ENCODE measurements at regions not wholly inside any gene's neighbourhood (a gene's known extent, or its start where the extent isn't known, plus 50 kb on each side); places are given as distances from the start of the nearest gene placed in this dataset.
A peak's percentile ranks its signal among the peaks of the same experiment; 100 is the strongest.

GRCh38 chr18:56200381-56200911, 437.9 kb downstream of the TXNL1 start:
- peaks cover 19 to 31% (median 27%) of the 10 kb centered on the region in 4 donors for H3K4me1 ChIP-seq
- intact Hi-C loops (cut with DNase I), result no loop called here
- WGBS, result 86% methylated on average over 1 of the region's 1 CpG
- TF ChIP-seq EP300 (IDR thresholded peaks at IDR 0.05) (no peak), CTCF (IDR thresholded peaks at IDR 0.05) (no peak), POLR2A (IDR thresholded peaks at IDR 0.05; ENCODE audit: low read depth) (no peak), POLR2AphosphoS5 (IDR thresholded peaks at IDR 0.05) (no peak)
- peaks cover 0 to 16% (median 8%) of the 10 kb centered on the region in 4 donors for H3K9me3 ChIP-seq
- peak overlapping the region in 1 of 4 donors; percentile 19 for H3K27ac ChIP-seq (replicated peaks in 1 of 4)
- H3K4me3 ChIP-seq, result no peak overlapping the region
- H3K36me3 ChIP-seq, result no peaks in the 10 kb centered on the region
- H3K27me3 ChIP-seq, result no peaks in the 10 kb centered on the region
- DNase-seq (ENCODE audit: extremely low spot score), result no peak

- Histone ChIP-seq H3K4me1 (peaks cover 19 to 31% (median 27%) of the 10 kb centered on the region in 4 donors), H3K27me3 (no peaks in the 10 kb centered on the region), H3K9me3 (peaks cover 0 to 13% (median 8%) of the 10 kb centered on the region in 4 donors), H3K36me3 (no peaks in the 10 kb centered on the region), H3K4me3 (no peak overlapping the region), H3K27ac (replicated peaks in 1 of 4) (peak overlapping the region in 1 of 4 donors; percentile 19)
- 76% methylated on average over 8 of the region's 8 CpGs for WGBS
- intact Hi-C loops (cut with DNase I), result no loop called here
- no peak for TF ChIP-seq CTCF (IDR thresholded peaks at IDR 0.05)
- no peak for TF ChIP-seq POLR2AphosphoS5 (IDR thresholded peaks at IDR 0.05)
- TF ChIP-seq EP300 (IDR thresholded peaks at IDR 0.05), result no peak
- no peak for TF ChIP-seq POLR2A (IDR thresholded peaks at IDR 0.05; ENCODE audit: low read depth)
- no peak for DNase-seq (ENCODE audit: extremely low spot score)
Measured at GRCh38 chr18:56199580-56200330, 438.6 kb downstream of the TXNL1 start.

- intact Hi-C loops (cut with DNase I), result no loop called here
- no peaks in the 10 kb centered on the region for H3K36me3 ChIP-seq
- H3K27ac ChIP-seq (replicated peaks in 1 of 4), result no peak overlapping the region
- no peak for DNase-seq (ENCODE audit: extremely low spot score)
- no peaks in the 10 kb centered on the region for H3K9me3 ChIP-seq
- 83% methylated on average over 6 of the region's 6 CpGs for WGBS
- H3K27me3 ChIP-seq, result no peaks in the 10 kb centered on the region
- TF ChIP-seq POLR2AphosphoS5 (IDR thresholded peaks at IDR 0.05), result no peak
- no peak for TF ChIP-seq CTCF (IDR thresholded peaks at IDR 0.05)
- no peak for TF ChIP-seq POLR2A (IDR thresholded peaks at IDR 0.05; ENCODE audit: low read depth)
- no peak for TF ChIP-seq EP300 (IDR thresholded peaks at IDR 0.05)
- peaks cover 14 to 29% (median 21%) of the 10 kb centered on the region in 4 donors for H3K4me1 ChIP-seq
- no peak overlapping the region for H3K4me3 ChIP-seq
Measured at GRCh38 chr18:56197241-56197859, 441.0 kb downstream of the TXNL1 start.

GRCh38 chr18:56196495-56197225, 441.7 kb downstream of the TXNL1 start:
- no peak overlapping the region for H3K4me3 ChIP-seq
- intact Hi-C loops (cut with DNase I), result no loop called here
- no peaks in the 10 kb centered on the region for H3K9me3 ChIP-seq
- no peaks in the 10 kb centered on the region for H3K27me3 ChIP-seq
- 90% methylated on average over 1 of the region's 1 CpG for WGBS
- TF ChIP-seq POLR2A (IDR thresholded peaks at IDR 0.05; ENCODE audit: low read depth) (no peak), CTCF (IDR thresholded peaks at IDR 0.05) (no peak), EP300 (IDR thresholded peaks at IDR 0.05) (no peak), POLR2AphosphoS5 (IDR thresholded peaks at IDR 0.05) (no peak)
- no peak overlapping the region for H3K27ac ChIP-seq (replicated peaks in 1 of 4)
- no peak for DNase-seq (ENCODE audit: extremely low spot score)
- H3K36me3 ChIP-seq, result no peaks in the 10 kb centered on the region
- H3K4me1 ChIP-seq, result peaks cover 14 to 22% (median 14%) of the 10 kb centered on the region in 4 donors
